Progenitor cell of endocrine pancreas (in vitro differentiated cells): ENCODE measurements at regions not wholly inside any gene's neighbourhood (a gene's known extent, or its start where the extent isn't known, plus 50 kb on each side); places are given as distances from the start of the nearest gene placed in this dataset.
A peak's percentile ranks its signal among the peaks of the same experiment; 100 is the strongest.

Experiments used
- DNase-seq: peaks from one replicate; pipeline ENCODE4 v3.0.0; 2021; ENCODE audit warnings: low spot score; ENCODE audit not compliant: unreplicated experiment
- H3K27ac Mint-ChIP-seq: 2 replicates; pipeline ENCODE4 v1.8.0; 2021; ENCODE audit warnings: mild to moderate bottlenecking, moderate library complexity, mixed read lengths
- H3K27me3 Mint-ChIP-seq: 2 replicates; pipeline ENCODE4 v1.8.0; 2021; ENCODE audit warnings: mixed read lengths
- H3K36me3 Mint-ChIP-seq: 2 replicates; pipeline ENCODE4 v1.8.0; 2022; ENCODE audit warnings: mixed read lengths; ENCODE audit not compliant: insufficient read depth
- H3K4me1 Mint-ChIP-seq: 2 replicates; pipeline ENCODE4 v1.8.0; 2021; ENCODE audit warnings: low read depth, mixed read lengths
- H3K4me3 Mint-ChIP-seq: 2 replicates; pipeline ENCODE4 v1.8.0; 2021; ENCODE audit warnings: low read depth, mild to moderate bottlenecking, moderate library complexity, mixed read lengths
- H3K9me3 Mint-ChIP-seq: 2 replicates; pipeline ENCODE4 v1.8.0; 2021; ENCODE audit warnings: low read depth, mixed read lengths
- CTCF ChIP-seq: fragments of 200-600 bp; sonication (generic); IDR thresholded peaks from one replicate; pipeline ENCODE4 v1.5.0; 2021; ENCODE audit warnings: antibody characterized with exemption, mild to moderate bottlenecking; ENCODE audit not compliant: unreplicated experiment

GRCh38 chr4:27846951-27847350, 986.3 kb downstream of the STIM2 start:
- Mint-ChIP-seq H3K9me3 (no peaks in the 10 kb centered on the region), H3K27me3 (no peaks in the 10 kb centered on the region), H3K27ac (no peak overlapping the region), H3K4me1 (no peaks in the 10 kb centered on the region), H3K36me3 (no peaks in the 10 kb centered on the region), H3K4me3 (no peak overlapping the region)
- no peak for TF ChIP-seq CTCF
- no peak for DNase-seq

DNA sequence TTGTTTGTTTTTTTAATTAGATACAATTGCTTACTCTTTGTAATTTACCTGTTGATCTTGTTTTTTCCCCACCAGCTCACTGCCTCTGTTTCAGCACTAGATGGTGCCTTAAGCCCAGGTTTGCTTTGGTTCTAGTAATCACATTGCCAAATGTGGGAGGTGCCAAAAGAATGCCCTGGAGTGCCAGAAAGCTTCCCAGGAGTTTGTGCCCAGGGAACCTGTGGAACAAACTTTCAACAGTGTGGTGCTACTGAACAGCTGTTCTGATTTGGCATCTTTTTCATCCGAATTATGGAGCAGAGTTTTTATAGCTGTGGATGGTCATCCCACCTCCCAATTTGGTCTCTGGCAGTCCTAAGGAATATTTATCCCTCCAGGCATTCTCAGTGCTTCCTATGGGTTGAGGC, 1000.7 kb downstream of the STIM2 start:
- H3K4me3 Mint-ChIP-seq: no peak overlapping the region
- H3K9me3 Mint-ChIP-seq: no peaks in the 10 kb centered on the region
- no peak for DNase-seq
- no peaks in the 10 kb centered on the region for H3K27me3 Mint-ChIP-seq
- no peak overlapping the region for H3K27ac Mint-ChIP-seq
- TF ChIP-seq CTCF: peak; percentile 68
- H3K36me3 Mint-ChIP-seq: no peaks in the 10 kb centered on the region
- H3K4me1 Mint-ChIP-seq: no peaks in the 10 kb centered on the region

GRCh38 chr4:27861802-27862201, 1001.2 kb downstream of the STIM2 start:
- H3K4me3 Mint-ChIP-seq: no peak overlapping the region
- TF ChIP-seq CTCF: no peak
- no peak for DNase-seq
- H3K27ac Mint-ChIP-seq: no peak overlapping the region
- no peaks in the 10 kb centered on the region for H3K27me3 Mint-ChIP-seq
- H3K9me3 Mint-ChIP-seq: no peaks in the 10 kb centered on the region
- no peaks in the 10 kb centered on the region for H3K36me3 Mint-ChIP-seq
- no peaks in the 10 kb centered on the region for H3K4me1 Mint-ChIP-seq

DNA sequence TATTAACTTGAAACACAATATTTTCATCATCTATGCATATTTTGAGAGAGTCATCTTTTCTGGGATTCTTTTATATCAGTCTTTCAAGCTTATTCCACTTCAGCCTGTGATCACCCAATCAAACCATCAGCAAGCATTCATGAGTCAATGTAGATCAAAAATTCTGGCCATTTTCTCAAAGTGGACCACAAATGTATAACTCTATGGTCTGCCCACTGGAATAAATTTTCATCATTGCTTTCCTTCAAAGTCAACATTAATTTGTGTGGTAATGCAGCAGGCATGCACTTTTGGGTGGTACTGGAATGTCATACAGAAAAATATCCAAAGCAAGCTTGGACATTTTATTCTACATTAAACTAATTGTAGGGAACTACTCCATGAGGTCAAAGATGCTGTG, 1013.0 kb downstream of the STIM2 start:
- Mint-ChIP-seq H3K9me3 (no peaks in the 10 kb centered on the region), H3K4me1 (no peaks in the 10 kb centered on the region), H3K36me3 (no peaks in the 10 kb centered on the region), H3K27ac (no peak overlapping the region), H3K4me3 (no peak overlapping the region), H3K27me3 (no peaks in the 10 kb centered on the region)
- no peak for DNase-seq
- no peak for TF ChIP-seq CTCF

- Mint-ChIP-seq H3K4me1 (peaks cover 8% of the 10 kb centered on the region), H3K27me3 (no peaks in the 10 kb centered on the region), H3K4me3 (no peak overlapping the region), H3K9me3 (peaks cover 3% of the 10 kb centered on the region), H3K36me3 (no peaks in the 10 kb centered on the region), H3K27ac (no peak overlapping the region)
- no peak for DNase-seq
- TF ChIP-seq CTCF: no peak
Measured at GRCh38 chr4:27881705-27882104, 1021.1 kb downstream of the STIM2 start.
